GM12874 (cell line): ENCODE measurements at regions not wholly inside any gene's neighbourhood (a gene's known extent, or its start where the extent isn't known, plus 50 kb on each side); places are given as distances from the start of the nearest gene placed in this dataset.

Source experiments
- CTCF ChIP-seq: IDR thresholded peaks from 2 replicates; pipeline ENCODE4 v1.5.1; 2011; ENCODE audit warnings: low read depth, mild to moderate bottlenecking, control low read depth, low read length, moderate library complexity; ENCODE audit not compliant: insufficient read depth

- no peak for TF ChIP-seq CTCF
These were observed 150.6 kb upstream of the RAB12 start for GRCh38 chr18:8458546-8459215.

GRCh38 chr18:8460748-8461147, 148.5 kb upstream of the RAB12 start:
- TF ChIP-seq CTCF, result no peak

GRCh38 chr18:8461544-8461943, 147.7 kb upstream of the RAB12 start:
- TF ChIP-seq CTCF, result no peak

- no peak for TF ChIP-seq CTCF
These were observed 146.5 kb upstream of the RAB12 start for GRCh38 chr18:8462651-8463185.

GRCh38 chr18:8463791-8464190, 145.4 kb upstream of the RAB12 start:
- no peak for TF ChIP-seq CTCF

GRCh38 chr18:8468191-8468590, 141.0 kb upstream of the RAB12 start:
- no peak for TF ChIP-seq CTCF

- no peak for TF ChIP-seq CTCF
These were observed 140.3 kb upstream of the RAB12 start for GRCh38 chr18:8468921-8469335.
